ENCODE measurements at regions not wholly inside any gene's neighbourhood (a gene's known extent, or its start where the extent isn't known, plus 50 kb on each side); places are given as distances from the start of the nearest gene placed in this dataset.

DNA sequence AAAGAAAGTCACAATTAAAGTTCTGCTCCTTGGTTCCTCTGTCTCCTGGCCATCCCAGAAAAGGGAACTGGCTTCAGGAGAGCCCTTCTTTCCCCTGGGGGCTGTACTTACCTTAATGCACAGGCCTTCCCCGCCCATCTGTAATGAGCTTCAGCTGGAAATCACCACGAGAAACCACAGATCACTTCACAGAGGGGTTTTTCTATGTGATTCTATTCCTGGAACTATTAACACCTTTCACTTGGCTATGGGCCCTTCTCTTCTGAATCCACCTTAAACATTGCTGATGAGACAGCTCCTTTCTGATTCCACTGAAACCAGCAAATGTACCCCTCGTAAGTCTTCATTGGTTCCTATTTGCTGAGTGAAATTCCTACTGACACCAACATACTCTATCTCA, 80.7 kb downstream of the FOXF2 start:
- intact Hi-C loops (cut with DNase I, micrococcal nuclease), result no loop called here
- TF ChIP-seq, protein P1, sequence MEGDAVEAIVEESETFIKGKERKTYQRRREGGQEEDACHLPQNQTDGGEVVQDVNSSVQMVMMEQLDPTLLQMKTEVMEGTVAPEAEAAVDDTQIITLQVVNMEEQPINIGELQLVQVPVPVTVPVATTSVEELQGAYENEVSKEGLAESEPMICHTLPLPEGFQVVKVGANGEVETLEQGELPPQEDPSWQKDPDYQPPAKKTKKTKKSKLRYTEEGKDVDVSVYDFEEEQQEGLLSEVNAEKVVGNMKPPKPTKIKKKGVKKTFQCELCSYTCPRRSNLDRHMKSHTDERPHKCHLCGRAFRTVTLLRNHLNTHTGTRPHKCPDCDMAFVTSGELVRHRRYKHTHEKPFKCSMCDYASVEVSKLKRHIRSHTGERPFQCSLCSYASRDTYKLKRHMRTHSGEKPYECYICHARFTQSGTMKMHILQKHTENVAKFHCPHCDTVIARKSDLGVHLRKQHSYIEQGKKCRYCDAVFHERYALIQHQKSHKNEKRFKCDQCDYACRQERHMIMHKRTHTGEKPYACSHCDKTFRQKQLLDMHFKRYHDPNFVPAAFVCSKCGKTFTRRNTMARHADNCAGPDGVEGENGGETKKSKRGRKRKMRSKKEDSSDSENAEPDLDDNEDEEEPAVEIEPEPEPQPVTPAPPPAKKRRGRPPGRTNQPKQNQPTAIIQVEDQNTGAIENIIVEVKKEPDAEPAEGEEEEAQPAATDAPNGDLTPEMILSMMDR (IDR thresholded peaks at IDR 0.05), result no peak
- Mint-ChIP-seq H3K4me1 (ENCODE audit: low read depth) (no peaks in the 10 kb centered on the region), H3K4me3 (no peak overlapping the region), H3K9me3 (no peaks in the 10 kb centered on the region), H3K36me3 (ENCODE audit: low read depth) (no peaks in the 10 kb centered on the region), H3K27me3 (peaks cover 26% of the 10 kb centered on the region), H3K27ac (no peak overlapping the region)
- Histone ChIP-seq H3K36me3 (ENCODE audit: insufficient read depth, low read length) (no peaks in the 10 kb centered on the region), H3K4me3 (ENCODE audit: low read length) (no peak overlapping the region), H3K27me3 (ENCODE audit: control insufficient read depth in 1 of 2, insufficient read depth in 2 of 2, low read length in 2 of 2) (no peaks in the 10 kb centered on the region), H3K4me1 (ENCODE audit: insufficient read depth, low read length) (no peaks in the 10 kb centered on the region), H3K9me3 (ENCODE audit: control insufficient read depth in 1 of 2, insufficient read depth in 1 of 2, low read length in 2 of 2) (no peaks in the 10 kb centered on the region), H3K27ac (ENCODE audit: low read depth in 1 of 2, low read length in 2 of 2) (no peak overlapping the region)
- ChIA-PET CTCF (interaction anchor here (0.6 kb wide), 1 partner anchor 117 kb away, joined by 3 read pairs; no protein-coding TSS in a partner anchor), POLR2A (no interaction called here)
- no peak for ATAC-seq (ENCODE audit: poor library complexity)
- no peak for DNase-seq

DNA sequence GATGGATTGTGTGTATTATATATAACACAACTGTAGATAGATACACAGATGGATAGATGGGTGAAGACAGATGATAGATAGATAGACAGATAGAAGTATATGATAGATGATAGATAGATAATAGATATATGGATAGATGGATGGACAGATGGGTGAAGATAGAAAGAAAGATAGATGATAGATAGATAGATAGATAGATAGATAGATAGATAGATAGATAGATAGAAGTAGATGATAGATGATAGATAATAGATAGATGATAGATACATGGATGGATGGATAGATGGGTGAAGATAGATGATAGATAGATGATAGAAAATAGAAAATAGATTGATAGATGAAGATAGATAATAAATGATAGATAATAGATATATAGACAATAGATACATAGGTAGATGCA, 83.3 kb downstream of the FOXF2 start:
- intact Hi-C loops (cut with DNase I, micrococcal nuclease), result no loop called here
- CTCF ChIA-PET, result no interaction called here

DNA sequence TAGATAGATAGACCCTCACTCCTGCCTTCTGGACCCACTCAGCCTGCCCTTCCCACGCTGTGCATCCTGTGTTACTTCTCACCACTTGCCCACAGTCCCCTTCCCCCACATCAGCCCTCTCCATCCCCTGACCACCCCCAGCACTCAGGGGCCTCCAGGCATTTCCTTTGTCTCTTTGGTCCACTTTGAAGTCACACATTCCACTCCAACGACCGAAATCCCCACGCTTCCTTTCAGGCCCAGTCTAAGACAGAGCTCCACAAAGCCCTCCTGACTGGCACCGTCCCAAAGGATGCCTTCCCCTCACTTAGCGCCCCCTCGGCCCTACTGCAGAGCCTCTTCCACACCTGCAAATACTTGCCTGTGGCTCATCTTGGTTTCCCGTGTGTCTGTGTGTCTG, 83.8 kb downstream of the FOXF2 start:
- intact Hi-C loops (cut with DNase I, micrococcal nuclease), result no loop called here
- ChIA-PET CTCF (no interaction called here), POLR2A (no interaction called here)
- Histone ChIP-seq H3K27ac (ENCODE audit: low read depth in 1 of 2, low read length in 2 of 2) (no peak overlapping the region), H3K4me1 (ENCODE audit: insufficient read depth, low read length) (no peaks in the 10 kb centered on the region), H3K36me3 (ENCODE audit: insufficient read depth, low read length) (no peaks in the 10 kb centered on the region), H3K27me3 (ENCODE audit: control insufficient read depth in 1 of 2, insufficient read depth in 2 of 2, low read length in 2 of 2) (no peaks in the 10 kb centered on the region), H3K4me3 (ENCODE audit: low read length) (no peak overlapping the region), H3K9me3 (ENCODE audit: control insufficient read depth in 1 of 2, insufficient read depth in 1 of 2, low read length in 2 of 2) (no peaks in the 10 kb centered on the region)
- no peaks in the 10 kb centered on the region for H3K4me1 Mint-ChIP-seq (ENCODE audit: low read depth)
- H3K27me3 Mint-ChIP-seq, result peaks cover 22% of the 10 kb centered on the region
- no peak overlapping the region for H3K4me3 Mint-ChIP-seq
- H3K27ac Mint-ChIP-seq, result no peak overlapping the region
- TF ChIP-seq, protein P1 (IDR thresholded peaks at IDR 0.05), result no peak
- ATAC-seq (ENCODE audit: poor library complexity) (no peak), DNase-seq (no peak)
- no peaks in the 10 kb centered on the region for H3K36me3 Mint-ChIP-seq (ENCODE audit: low read depth)
- H3K9me3 Mint-ChIP-seq, result no peaks in the 10 kb centered on the region

More for the DNA sequence above, 83.3 kb downstream of the FOXF2 start:
- Histone ChIP-seq H3K9me3 (ENCODE audit: control insufficient read depth in 1 of 2, insufficient read depth in 1 of 2, low read length in 2 of 2) (no peaks in the 10 kb centered on the region), H3K4me1 (ENCODE audit: insufficient read depth, low read length) (no peaks in the 10 kb centered on the region), H3K36me3 (ENCODE audit: insufficient read depth, low read length) (no peaks in the 10 kb centered on the region), H3K4me3 (ENCODE audit: low read length) (no peak overlapping the region), H3K27ac (ENCODE audit: low read depth in 1 of 2, low read length in 2 of 2) (no peak overlapping the region), H3K27me3 (ENCODE audit: control insufficient read depth in 1 of 2, insufficient read depth in 2 of 2, low read length in 2 of 2) (no peaks in the 10 kb centered on the region)
- Mint-ChIP-seq H3K4me3 (no peak overlapping the region), H3K27ac (no peak overlapping the region), H3K27me3 (peaks cover 26% of the 10 kb centered on the region), H3K4me1 (ENCODE audit: low read depth) (no peaks in the 10 kb centered on the region), H3K36me3 (ENCODE audit: low read depth) (no peaks in the 10 kb centered on the region), H3K9me3 (no peaks in the 10 kb centered on the region)
- DNase-seq (no peak), ATAC-seq (ENCODE audit: poor library complexity) (no peak)
- POLR2A ChIA-PET, result no interaction called here
- TF ChIP-seq, protein P1 (IDR thresholded peaks at IDR 0.05), result no peak

All from CD4-positive, alpha-beta T cell (primary cell).